LNCaP clone FGC (cell line): ENCODE measurements at regions not wholly inside any gene's neighbourhood (a gene's known extent, or its start where the extent isn't known, plus 50 kb on each side); places are given as distances from the start of the nearest gene placed in this dataset.
"Not testable (repeated sequence)": the region's sequence is repeated elsewhere in the genome, so short reads cannot be mapped to it uniquely, and the experiment has no call there.

ENCODE experiments used
- DNase-seq: peaks from one replicate; pipeline ENCODE4 v3.0.0-alpha.2; 2011; ENCODE audit warnings: low read depth
- H3K4me3 ChIP-seq: 2 replicates; pipeline ENCODE4 v1.5.1; 2011; ENCODE audit warnings: mild to moderate bottlenecking, low read depth, low read length, control low read depth
- TF ChIP-seq, protein P1 (sequence below): IDR thresholded peaks from 2 replicates; pipeline ENCODE4 v1.5.1; 2012; ENCODE audit warnings: mild to moderate bottlenecking; ENCODE audit not compliant: control insufficient read depth, insufficient read depth; ENCODE audit errors: extremely low read depth

DNA sequence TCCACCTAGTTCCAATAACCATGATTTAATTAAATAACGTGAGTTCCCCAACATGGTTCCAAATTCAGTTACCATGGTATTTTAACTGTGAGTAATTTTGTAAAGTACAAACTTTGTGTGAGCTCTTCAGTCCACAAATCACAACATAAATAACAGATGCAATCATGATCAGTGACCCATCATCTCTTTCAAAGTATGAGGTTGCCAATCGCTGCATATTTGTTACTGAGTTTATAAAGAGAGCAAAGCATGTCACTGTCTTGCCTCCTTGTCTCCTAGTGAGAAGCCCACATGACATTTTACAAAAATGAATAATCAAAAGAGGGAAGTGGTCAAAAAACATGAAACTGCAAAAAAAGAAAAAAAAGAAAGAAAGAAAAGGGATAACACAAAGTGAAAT is 69.1 kb upstream of the PDSS1 start:
- no peak for DNase-seq
- TF ChIP-seq, protein P1, sequence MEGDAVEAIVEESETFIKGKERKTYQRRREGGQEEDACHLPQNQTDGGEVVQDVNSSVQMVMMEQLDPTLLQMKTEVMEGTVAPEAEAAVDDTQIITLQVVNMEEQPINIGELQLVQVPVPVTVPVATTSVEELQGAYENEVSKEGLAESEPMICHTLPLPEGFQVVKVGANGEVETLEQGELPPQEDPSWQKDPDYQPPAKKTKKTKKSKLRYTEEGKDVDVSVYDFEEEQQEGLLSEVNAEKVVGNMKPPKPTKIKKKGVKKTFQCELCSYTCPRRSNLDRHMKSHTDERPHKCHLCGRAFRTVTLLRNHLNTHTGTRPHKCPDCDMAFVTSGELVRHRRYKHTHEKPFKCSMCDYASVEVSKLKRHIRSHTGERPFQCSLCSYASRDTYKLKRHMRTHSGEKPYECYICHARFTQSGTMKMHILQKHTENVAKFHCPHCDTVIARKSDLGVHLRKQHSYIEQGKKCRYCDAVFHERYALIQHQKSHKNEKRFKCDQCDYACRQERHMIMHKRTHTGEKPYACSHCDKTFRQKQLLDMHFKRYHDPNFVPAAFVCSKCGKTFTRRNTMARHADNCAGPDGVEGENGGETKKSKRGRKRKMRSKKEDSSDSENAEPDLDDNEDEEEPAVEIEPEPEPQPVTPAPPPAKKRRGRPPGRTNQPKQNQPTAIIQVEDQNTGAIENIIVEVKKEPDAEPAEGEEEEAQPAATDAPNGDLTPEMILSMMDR: no peak
- no peak overlapping the region for H3K4me3 ChIP-seq

DNA sequence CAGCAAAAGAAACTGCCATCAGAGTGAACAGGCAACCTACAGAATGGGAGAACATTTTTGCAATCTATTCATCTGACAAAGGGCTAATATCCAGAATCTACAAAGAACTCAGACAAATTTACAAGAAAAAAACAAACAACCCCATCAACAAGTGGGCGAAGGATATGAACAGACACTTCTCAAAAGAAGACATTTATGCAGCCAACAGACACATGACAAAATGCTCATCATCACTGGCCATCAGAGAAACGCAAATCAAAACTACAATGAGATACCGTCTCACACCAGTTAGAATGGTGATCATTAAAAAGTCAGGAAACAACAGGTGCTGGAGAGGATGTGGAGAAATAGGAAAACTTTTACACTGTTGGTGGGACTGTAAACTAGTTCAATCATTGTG is 65.3 kb upstream of the PDSS1 start:
- not testable (repeated sequence) for H3K4me3 ChIP-seq, DNase-seq

DNA sequence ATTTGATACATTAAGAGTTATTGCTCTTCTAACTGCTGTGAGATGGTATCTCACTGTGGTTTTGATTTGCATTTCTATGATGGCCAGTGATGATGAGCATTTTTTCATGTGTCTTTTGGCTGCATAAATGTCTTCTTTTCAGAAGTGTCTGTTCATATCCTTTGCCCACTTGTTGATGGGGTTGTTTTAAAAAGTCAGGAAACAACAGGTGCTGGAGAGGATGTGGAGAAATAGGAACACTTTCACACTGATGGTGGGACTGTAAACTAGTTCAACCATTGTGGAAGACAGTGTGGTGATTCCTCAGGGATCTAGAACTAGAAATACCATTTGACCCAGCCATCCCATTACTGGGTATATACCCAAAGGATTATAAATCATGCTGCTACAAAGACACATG is 63.4 kb upstream of the PDSS1 start:
- not testable (repeated sequence) for DNase-seq, H3K4me3 ChIP-seq

DNA sequence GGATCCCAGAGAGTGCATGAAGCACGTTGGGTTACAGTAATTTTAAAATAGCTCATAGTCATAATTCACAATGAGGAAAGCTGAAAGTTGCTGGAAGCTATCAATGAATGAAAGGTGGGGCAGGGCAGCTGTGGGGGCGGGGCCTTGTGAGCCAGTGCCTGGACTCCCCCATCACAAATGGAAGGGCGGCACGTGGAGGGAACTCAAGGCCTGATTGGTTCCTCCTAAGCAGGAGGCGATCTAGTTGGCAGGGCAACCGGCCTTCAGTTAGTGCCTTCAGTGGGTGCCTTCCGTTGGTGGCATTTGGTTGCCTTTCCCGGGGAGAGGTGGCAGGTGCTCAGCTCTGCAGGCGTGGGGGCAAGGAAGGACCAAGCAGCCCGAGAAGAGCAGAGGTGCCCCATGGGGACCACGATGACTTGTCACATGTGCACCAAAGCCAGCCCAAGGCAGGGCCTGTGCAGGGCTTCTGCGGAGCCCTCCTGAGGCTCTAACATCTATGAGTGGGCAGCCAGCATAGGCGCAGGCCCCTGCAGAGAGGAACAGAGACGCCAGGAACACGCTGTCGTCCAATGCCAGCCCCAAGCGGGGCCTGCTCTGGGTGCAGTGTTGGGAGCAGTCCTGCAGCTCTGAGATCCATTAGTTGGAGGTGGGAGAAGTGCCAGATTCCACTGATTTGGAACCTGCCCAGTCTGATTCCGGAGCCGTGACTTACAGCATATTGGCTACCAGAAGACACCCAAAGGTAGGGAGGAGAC is 59.8 kb upstream of the PDSS1 start:
- no peak overlapping the region for H3K4me3 ChIP-seq
- TF ChIP-seq, protein P1: no peak
- DNase-seq: no peak

DNA sequence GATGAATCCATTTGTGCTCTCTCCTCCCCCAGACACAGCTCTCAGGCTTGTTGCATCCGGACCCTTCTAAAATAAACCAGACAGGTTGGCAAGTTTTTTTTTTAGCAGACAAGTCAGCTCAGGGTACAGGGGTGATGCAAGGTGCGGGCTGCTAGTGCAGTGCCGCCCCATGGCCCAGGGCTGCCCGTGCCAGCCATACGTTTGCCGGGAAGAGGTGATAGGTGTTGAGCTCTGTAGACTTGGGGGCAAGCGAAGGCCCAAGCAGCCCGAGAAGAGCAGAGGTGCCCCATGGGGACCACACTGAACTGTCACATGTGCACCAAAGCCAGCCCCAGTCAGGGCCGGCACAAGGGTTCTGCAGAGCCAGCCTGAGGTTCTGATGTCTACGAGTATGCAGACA is 57.1 kb upstream of the PDSS1 start:
- DNase-seq: no peak
- TF ChIP-seq, protein P1: no peak
- H3K4me3 ChIP-seq: no peak overlapping the region

DNA sequence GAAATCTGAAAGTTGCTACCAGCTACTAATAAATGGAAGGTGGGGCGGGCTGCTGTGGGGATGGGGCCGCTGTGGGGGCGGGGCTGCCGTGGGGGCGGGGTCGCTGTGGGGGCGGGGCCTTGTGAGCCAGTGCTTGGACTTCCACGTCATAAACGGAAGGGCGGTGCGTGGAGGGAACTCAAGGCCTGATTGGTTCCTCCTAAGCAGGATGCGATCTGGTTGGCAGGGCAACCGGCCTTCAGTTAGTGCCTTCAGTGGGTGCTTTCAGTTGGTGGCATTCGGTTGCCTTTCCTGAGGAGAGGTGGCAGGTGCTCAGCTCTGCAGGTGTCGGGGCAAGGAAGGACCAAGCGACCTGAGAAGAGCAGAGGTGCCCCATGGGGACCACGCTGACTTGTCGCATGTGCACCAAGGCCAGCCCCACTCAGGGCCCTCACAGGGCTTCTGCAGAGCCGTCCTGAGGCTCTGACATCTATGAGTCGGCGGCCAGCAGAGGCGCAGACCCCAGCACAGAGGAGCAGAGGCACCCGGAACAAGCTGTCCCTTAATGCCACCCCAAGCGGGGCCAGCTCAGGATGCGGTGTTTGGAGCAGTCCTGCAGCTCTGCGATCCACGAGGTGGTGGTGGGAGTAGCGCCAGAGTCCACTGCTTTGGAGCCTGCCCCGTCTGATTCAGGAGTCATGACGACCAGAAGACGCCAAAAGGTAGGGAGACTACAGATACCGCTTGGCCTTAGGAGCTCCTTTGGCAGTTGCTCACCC is 54.4 kb upstream of the PDSS1 start:
- no peak for DNase-seq

DNA sequence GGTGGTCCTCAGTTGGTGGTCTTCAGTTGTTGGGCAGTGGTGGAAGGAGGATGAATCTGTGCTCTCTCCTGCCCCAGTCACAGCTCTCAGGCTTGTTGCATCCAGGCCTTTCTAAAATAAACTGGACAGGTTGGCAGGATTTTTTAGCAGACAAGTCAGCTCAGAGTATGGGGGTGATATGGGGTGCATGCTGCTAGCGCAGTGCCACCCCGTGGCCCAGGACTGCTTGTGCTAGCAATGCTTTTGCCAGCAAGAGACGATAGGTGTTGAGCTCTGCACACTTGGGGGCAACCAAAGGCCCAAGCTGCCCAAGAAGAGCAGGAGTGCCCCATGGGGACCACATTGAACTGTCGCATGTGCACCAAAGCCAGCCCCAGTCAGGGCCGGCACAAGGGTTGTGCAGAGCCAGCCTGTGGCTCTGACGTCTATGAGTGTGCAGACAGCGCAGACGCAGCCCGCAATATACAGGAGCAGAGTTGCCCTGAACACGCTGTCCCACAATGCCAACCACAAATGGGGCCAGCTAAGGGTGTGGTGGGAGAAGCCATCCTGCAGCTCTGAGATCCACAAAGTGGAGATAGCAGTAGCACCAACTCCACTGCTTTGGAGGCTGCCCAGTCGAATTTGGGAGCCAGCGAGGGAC is 49.8 kb upstream of the PDSS1 start:
- TF ChIP-seq, protein P1: no peak
- no peak for DNase-seq
- no peak overlapping the region for H3K4me3 ChIP-seq

More for the DNA sequence above, 54.4 kb upstream of the PDSS1 start:
- TF ChIP-seq, protein P1: no peak
- no peak overlapping the region for H3K4me3 ChIP-seq
